ENCODE measurements at regions not wholly inside any gene's neighbourhood (a gene's known extent, or its start where the extent isn't known, plus 50 kb on each side); places are given as distances from the start of the nearest gene placed in this dataset.

GRCh38 chr14:65948302-65948701 is 535.8 kb downstream of the FUT8 start:
- no peak for ATAC-seq
- no peak overlapping the region for H3K27ac ChIP-seq
- H3K36me3 ChIP-seq = no peaks in the 10 kb centered on the region
- no peaks in the 10 kb centered on the region for H3K9me3 ChIP-seq
- 45 to 79% methylated on average over 6 to 8 of the region's 8 CpGs for WGBS, 2 donors (ENCODE audit: low coverage in 1 of 2)
- H3K4me1 ChIP-seq = no peaks in the 10 kb centered on the region
- TF ChIP-seq EP300 (IDR thresholded peaks at IDR 0.05) (no peak), POLR2AphosphoS5 (IDR thresholded peaks at IDR 0.05) (no peak), POLR2A (IDR thresholded peaks at IDR 0.05) (no peak), CTCF (IDR thresholded peaks at IDR 0.05) (no peak)
- no peak overlapping the region for H3K4me3 ChIP-seq
- peaks cover 48% of the 10 kb centered on the region for H3K27me3 ChIP-seq

- ATAC-seq = no peak
- H3K4me3 ChIP-seq = no peak overlapping the region
- TF ChIP-seq POLR2A (IDR thresholded peaks at IDR 0.05) (no peak), EP300 (IDR thresholded peaks at IDR 0.05) (no peak), CTCF (IDR thresholded peaks at IDR 0.05) (no peak), POLR2AphosphoS5 (IDR thresholded peaks at IDR 0.05) (no peak)
- no peak overlapping the region for H3K27ac ChIP-seq
- peaks cover 48% of the 10 kb centered on the region for H3K27me3 ChIP-seq
- H3K4me1 ChIP-seq = no peaks in the 10 kb centered on the region
- no peaks in the 10 kb centered on the region for H3K9me3 ChIP-seq
- H3K36me3 ChIP-seq = no peaks in the 10 kb centered on the region
- WGBS, 2 donors (ENCODE audit: low coverage in 1 of 2) = 30 to 86% methylated on average over 1 to 3 of the region's 4 CpGs
These were observed 536.3 kb upstream of the CCDC196 start for GRCh38 chr14:65949711-65950516.

- Histone ChIP-seq H3K9me3 (no peaks in the 10 kb centered on the region), H3K4me1 (no peaks in the 10 kb centered on the region), H3K27me3 (peaks cover 21% of the 10 kb centered on the region), H3K4me3 (no peak overlapping the region), H3K27ac (no peak overlapping the region), H3K36me3 (no peaks in the 10 kb centered on the region)
- WGBS, 2 donors (ENCODE audit: low coverage in 1 of 2) = 85 to 93% methylated on average over 2 of the region's 2 CpGs
- TF ChIP-seq POLR2AphosphoS5 (IDR thresholded peaks at IDR 0.05) (no peak), POLR2A (IDR thresholded peaks at IDR 0.05) (no peak), CTCF (IDR thresholded peaks at IDR 0.05) (no peak), EP300 (IDR thresholded peaks at IDR 0.05) (no peak)
- no peak for ATAC-seq
These were observed 531.2 kb upstream of the CCDC196 start for GRCh38 chr14:65954942-65955341.

- Histone ChIP-seq H3K27ac (no peak overlapping the region), H3K9me3 (no peaks in the 10 kb centered on the region), H3K36me3 (no peaks in the 10 kb centered on the region), H3K4me1 (no peaks in the 10 kb centered on the region), H3K27me3 (peaks cover 14% of the 10 kb centered on the region), H3K4me3 (no peak overlapping the region)
- no peak for ATAC-seq
- WGBS, 2 donors (ENCODE audit: low coverage in 1 of 2) = 78 to 89% methylated on average over 6 to 7 of the region's 8 CpGs
- TF ChIP-seq CTCF (IDR thresholded peaks at IDR 0.05) = no peak
- no peak for TF ChIP-seq POLR2A (IDR thresholded peaks at IDR 0.05)
These were observed 528.5 kb upstream of the CCDC196 start for GRCh38 chr14:65957631-65958205.
